GM19351 (cell line): ENCODE measurements at regions not wholly inside any gene's neighbourhood (a gene's known extent, or its start where the extent isn't known, plus 50 kb on each side); places are given as distances from the start of the nearest gene placed in this dataset.

Source experiments
- ATAC-seq: cut with Tn5 transposase; IDR thresholded peaks from one replicate; pipeline ENCODE4 v1.9.1; 2021; ENCODE audit warnings: mild to moderate bottlenecking, moderate library complexity; ENCODE audit not compliant: unreplicated experiment

- ATAC-seq: no peak
Measured at GRCh38 chr9:38229504-38230155, 160.6 kb upstream of the SHB start.

GRCh38 chr9:38229104-38229500 lies 160.1 kb upstream of the SHB start:
- no peak for ATAC-seq

- no peak for ATAC-seq
Measured at GRCh38 chr9:38228331-38229103, 159.5 kb upstream of the SHB start.

- no peak for ATAC-seq
Measured at GRCh38 chr9:38227656-38228055, 158.6 kb upstream of the SHB start.

GRCh38 chr9:38227061-38227540 lies 158.1 kb upstream of the SHB start:
- ATAC-seq: peak; percentile 68

GRCh38 chr9:38226491-38226951 lies 157.5 kb upstream of the SHB start:
- ATAC-seq: no peak

- no peak for ATAC-seq
Measured at GRCh38 chr9:38224941-38225340, 155.9 kb upstream of the SHB start.

GRCh38 chr9:38216572-38216971 lies 147.5 kb upstream of the SHB start:
- no peak for ATAC-seq

- ATAC-seq: no peak
Measured at GRCh38 chr9:38215465-38215864, 146.4 kb upstream of the SHB start.

- ATAC-seq: no peak
Measured at GRCh38 chr9:38214432-38214831, 145.4 kb upstream of the SHB start.

- no peak for ATAC-seq
Measured at GRCh38 chr9:38213631-38214299, 144.7 kb upstream of the SHB start.

GRCh38 chr9:38212016-38212415 lies 143.0 kb upstream of the SHB start:
- no peak for ATAC-seq

GRCh38 chr9:38211002-38211401 lies 142.0 kb upstream of the SHB start:
- no peak for ATAC-seq

- no peak for ATAC-seq
Measured at GRCh38 chr9:38208206-38208901, 139.3 kb upstream of the SHB start.

- ATAC-seq: no peak
Measured at GRCh38 chr9:38207247-38207778, 138.3 kb upstream of the SHB start.

- no peak for ATAC-seq
Measured at GRCh38 chr9:38205279-38205678, 136.3 kb upstream of the SHB start.

GRCh38 chr9:38202336-38202938 lies 133.4 kb upstream of the SHB start:
- ATAC-seq: no peak

- no peak for ATAC-seq
Measured at GRCh38 chr9:38201844-38202243, 132.8 kb upstream of the SHB start.

- ATAC-seq: no peak
Measured at GRCh38 chr9:38200431-38200830, 131.4 kb upstream of the SHB start.

- ATAC-seq: no peak
Measured at GRCh38 chr9:38198140-38198539, 129.1 kb upstream of the SHB start.
